ENCODE measurements at regions not wholly inside any gene's neighbourhood (a gene's known extent, or its start where the extent isn't known, plus 50 kb on each side); places are given as distances from the start of the nearest gene placed in this dataset.
"Not testable (repeated sequence)": the region's sequence is repeated elsewhere in the genome, so short reads cannot be mapped to it uniquely, and the experiment has no call there.

GRCh38 chr7:89618274-89618673, 536.0 kb upstream of the STEAP1 start:
- DNase-seq (ENCODE audit: low spot score), result no peak

GRCh38 chr7:89621925-89622641, 532.2 kb upstream of the STEAP1 start:
- no peak for DNase-seq (ENCODE audit: low spot score)

GRCh38 chr7:89623018-89623672, 531.1 kb upstream of the STEAP1 start:
- peak; percentile 63 for DNase-seq (ENCODE audit: low spot score)

- not testable (repeated sequence) for DNase-seq (ENCODE audit: low spot score)
Measured at GRCh38 chr7:89624155-89624554, 530.1 kb upstream of the STEAP1 start.

GRCh38 chr7:89648509-89648908, 505.8 kb upstream of the STEAP1 start:
- no peak for DNase-seq (ENCODE audit: low spot score)

- DNase-seq (ENCODE audit: low spot score), result no peak
Measured at GRCh38 chr7:89655946-89656345, 498.3 kb upstream of the STEAP1 start.

GRCh38 chr7:89661876-89662275, 492.4 kb upstream of the STEAP1 start:
- no peak for DNase-seq (ENCODE audit: low spot score)

GRCh38 chr7:89666136-89666835, 488.0 kb upstream of the STEAP1 start:
- peak; percentile 14 for DNase-seq (ENCODE audit: low spot score)

- DNase-seq (ENCODE audit: low spot score), result no peak
Measured at GRCh38 chr7:89680161-89680560, 474.1 kb upstream of the STEAP1 start.

GRCh38 chr7:89681448-89681847, 472.8 kb upstream of the STEAP1 start:
- no peak for DNase-seq (ENCODE audit: low spot score)

- no peak for DNase-seq (ENCODE audit: low spot score)
Measured at GRCh38 chr7:89685287-89685686, 469.0 kb upstream of the STEAP1 start.

GRCh38 chr7:89687211-89687610, 467.1 kb upstream of the STEAP1 start:
- DNase-seq (ENCODE audit: low spot score), result no peak

- DNase-seq (ENCODE audit: low spot score), result no peak
Measured at GRCh38 chr7:89695241-89695640, 459.0 kb upstream of the STEAP1 start.

- DNase-seq (ENCODE audit: low spot score), result no peak
Measured at GRCh38 chr7:89714131-89714530, 440.1 kb upstream of the STEAP1 start.

- DNase-seq (ENCODE audit: low spot score), result not testable (repeated sequence)
Measured at GRCh38 chr7:89718941-89719340, 435.3 kb upstream of the STEAP1 start.

- DNase-seq (ENCODE audit: low spot score), result no peak
Measured at GRCh38 chr7:89728481-89728880, 425.8 kb upstream of the STEAP1 start.

- no peak for DNase-seq (ENCODE audit: low spot score)
Measured at GRCh38 chr7:89731751-89732445, 422.4 kb upstream of the STEAP1 start.

- DNase-seq (ENCODE audit: low spot score), result no peak
Measured at GRCh38 chr7:89738549-89738948, 415.7 kb upstream of the STEAP1 start.

GRCh38 chr7:89757910-89758309, 396.4 kb upstream of the STEAP1 start:
- DNase-seq (ENCODE audit: low spot score), result no peak

- DNase-seq (ENCODE audit: low spot score), result no peak
Measured at GRCh38 chr7:89760690-89761089, 393.6 kb upstream of the STEAP1 start.

GRCh38 chr7:89761173-89761572, 393.1 kb upstream of the STEAP1 start:
- no peak for DNase-seq (ENCODE audit: low spot score)

GRCh38 chr7:89770161-89770560, 384.1 kb upstream of the STEAP1 start:
- DNase-seq (ENCODE audit: low spot score), result no peak
